NCI-H526 treated with DMSO at 0.1 percent for 48 hours (cell line): ENCODE measurements at regions not wholly inside any gene's neighbourhood (a gene's known extent, or its start where the extent isn't known, plus 50 kb on each side); places are given as distances from the start of the nearest gene placed in this dataset.
"Not testable (repeated sequence)": the region's sequence is repeated elsewhere in the genome, so short reads cannot be mapped to it uniquely, and the experiment has no call there.

Experiments
- DNase-seq: peaks from one replicate; lab custom pipeline; 2025; lab: John Stamatoyannopoulos, UW

GRCh38 chr4:138437263-138437851 lies 195.2 kb upstream of the SLC7A11 start:
- DNase-seq, result no peak

GRCh38 chr4:138435733-138436132 lies 193.6 kb upstream of the SLC7A11 start:
- DNase-seq, result not testable (repeated sequence)

- DNase-seq, result not testable (repeated sequence)
Observed at GRCh38 chr4:138435046-138435445, 192.9 kb upstream of the SLC7A11 start.

GRCh38 chr4:138428611-138429010 lies 186.5 kb upstream of the SLC7A11 start:
- no peak for DNase-seq

- DNase-seq, result no peak
Observed at GRCh38 chr4:138426786-138427185, 184.6 kb upstream of the SLC7A11 start.

GRCh38 chr4:138420471-138420870 lies 178.3 kb upstream of the SLC7A11 start:
- no peak for DNase-seq

GRCh38 chr4:138414202-138414601 lies 172.1 kb upstream of the SLC7A11 start:
- no peak for DNase-seq

GRCh38 chr4:138413273-138413672 lies 171.1 kb upstream of the SLC7A11 start:
- no peak for DNase-seq

- DNase-seq, result no peak
Observed at GRCh38 chr4:138412847-138413246, 170.7 kb upstream of the SLC7A11 start.

GRCh38 chr4:138410266-138410665 lies 168.1 kb upstream of the SLC7A11 start:
- DNase-seq, result no peak

- no peak for DNase-seq
Observed at GRCh38 chr4:138409670-138410069, 167.5 kb upstream of the SLC7A11 start.

- DNase-seq, result no peak
Observed at GRCh38 chr4:138408758-138409157, 166.6 kb upstream of the SLC7A11 start.

- DNase-seq, result no peak
Observed at GRCh38 chr4:138407329-138407728, 165.2 kb upstream of the SLC7A11 start.

GRCh38 chr4:138406876-138407275 lies 164.7 kb upstream of the SLC7A11 start:
- DNase-seq, result no peak

- no peak for DNase-seq
Observed at GRCh38 chr4:138405934-138406567, 163.9 kb upstream of the SLC7A11 start.

GRCh38 chr4:138405466-138405891 lies 163.3 kb upstream of the SLC7A11 start:
- DNase-seq, result no peak

GRCh38 chr4:138404801-138405200 lies 162.7 kb upstream of the SLC7A11 start:
- no peak for DNase-seq

GRCh38 chr4:138404251-138404650 lies 162.1 kb upstream of the SLC7A11 start:
- no peak for DNase-seq

GRCh38 chr4:138401334-138401733 lies 159.2 kb upstream of the SLC7A11 start:
- DNase-seq, result no peak

GRCh38 chr4:138400543-138400942 lies 158.4 kb upstream of the SLC7A11 start:
- no peak for DNase-seq

- no peak for DNase-seq
Observed at GRCh38 chr4:138400066-138400465, 157.9 kb upstream of the SLC7A11 start.

GRCh38 chr4:138399081-138399480 lies 156.9 kb upstream of the SLC7A11 start:
- DNase-seq, result no peak

GRCh38 chr4:138398322-138398721 lies 156.2 kb upstream of the SLC7A11 start:
- no peak for DNase-seq
